H1 (cell line): ENCODE measurements at regions not wholly inside any gene's neighbourhood (a gene's known extent, or its start where the extent isn't known, plus 50 kb on each side); places are given as distances from the start of the nearest gene placed in this dataset.

ENCODE experiments used
- ATF2 ChIP-seq: IDR thresholded peaks from 2 replicates; pipeline ENCODE4 v1.6.1; 2012; ENCODE audit warnings: low read length, inconsistent platforms
- CHD2 ChIP-seq: IDR thresholded peaks from 2 replicates; pipeline ENCODE4 v1.6.1; 2012; ENCODE audit warnings: low read length, improper control_type of control experiment
- EGR1 ChIP-seq: IDR thresholded peaks from 2 replicates; pipeline ENCODE4 v1.6.1; 2011; ENCODE audit warnings: low read depth, low read length, borderline replicate concordance
- EZH2 ChIP-seq: fragments of 200-600 bp; sonication (generic); IDR thresholded peaks from 2 replicates; pipeline ENCODE4 v1.7.1; 2012; ENCODE audit warnings: low read depth, mild to moderate bottlenecking, moderate library complexity, low read length, inconsistent platforms; ENCODE audit not compliant: severe bottlenecking
- KDM1A ChIP-seq: fragments of 200-600, 300-600 bp; sonication (generic); IDR thresholded peaks from 2 replicates; pipeline ENCODE4 v1.7.1; 2016; ENCODE audit warnings: mild to moderate bottlenecking, low read length, borderline replicate concordance
- SRF ChIP-seq: IDR thresholded peaks from 2 replicates; pipeline ENCODE4 v1.6.1; 2011; ENCODE audit warnings: mild to moderate bottlenecking, low read depth, low read length, moderate library complexity
- TBP ChIP-seq: IDR thresholded peaks from 2 replicates; pipeline ENCODE4 v1.6.1; 2011; ENCODE audit warnings: low read depth, low read length, improper control_type of control experiment

- no peak for TF ChIP-seq ATF2
- TF ChIP-seq TBP: no peak
- no peak for TF ChIP-seq SRF
- TF ChIP-seq KDM1A: no peak
- TF ChIP-seq CHD2: no peak
- TF ChIP-seq EGR1: no peak
- TF ChIP-seq EZH2: peak; percentile 54
Measured at GRCh38 chr11:43578346-43579170, 102.0 kb upstream of the HSD17B12 start (continued).
